Erythroblast (primary cell): ENCODE measurements at regions not wholly inside any gene's neighbourhood (a gene's known extent, or its start where the extent isn't known, plus 50 kb on each side); places are given as distances from the start of the nearest gene placed in this dataset.

Experiments used
- GATA1 ChIP-seq: IDR thresholded peaks from 2 replicates; pipeline ENCODE4 v1.6.1; 2011; ENCODE audit warnings: low read depth, mild to moderate bottlenecking, control low read depth, low read length, moderate library complexity
- POLR2A ChIP-seq: IDR thresholded peaks from 2 replicates; pipeline ENCODE4 v1.6.1; 2011; ENCODE audit warnings: mild to moderate bottlenecking, low read length

DNA sequence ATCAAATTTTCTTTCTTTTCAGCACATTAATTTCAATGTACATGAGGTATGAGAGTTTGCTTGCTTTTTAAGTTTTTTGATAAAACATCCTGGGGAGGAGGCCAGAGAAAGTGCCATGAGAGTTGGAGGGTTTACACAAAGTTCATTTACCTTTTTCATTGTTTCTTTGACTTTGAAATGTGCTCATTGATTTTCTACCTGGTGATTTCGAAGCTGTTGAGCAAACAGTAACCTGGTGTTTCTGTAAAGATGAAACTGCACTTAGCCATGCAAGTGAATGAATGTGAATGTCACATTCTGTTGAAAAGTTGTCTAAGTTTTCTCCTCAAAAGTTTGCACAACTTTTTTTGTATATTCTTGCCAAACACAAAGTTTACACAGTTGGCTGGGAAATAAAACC, 797.0 kb downstream of the METTL4 start:
- no peak for TF ChIP-seq POLR2A
- no peak for TF ChIP-seq GATA1
